ENCODE measurements at regions not wholly inside any gene's neighbourhood (a gene's known extent, or its start where the extent isn't known, plus 50 kb on each side); places are given as distances from the start of the nearest gene placed in this dataset.

DNA sequence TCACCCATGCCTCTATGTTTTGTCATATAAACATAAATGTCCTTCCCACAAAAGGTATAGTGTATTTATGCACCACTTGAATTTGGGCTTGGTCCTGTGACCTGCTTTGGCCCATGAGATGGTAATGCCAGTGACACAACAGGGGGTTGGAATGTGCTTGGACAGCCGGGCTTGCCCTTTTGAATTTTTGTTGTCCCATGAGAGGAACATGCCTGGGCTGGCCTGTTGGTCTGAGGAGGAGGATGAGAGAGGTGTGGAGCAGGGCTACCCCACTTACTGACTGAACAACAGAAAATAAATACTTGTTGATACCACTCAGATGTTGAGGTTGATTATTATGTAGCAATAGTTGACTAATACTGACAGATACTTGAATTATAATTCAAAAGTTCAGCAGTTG lies 63.2 kb upstream of the TCF4 start:
- no peaks in the 10 kb centered on the region for H3K9me3 ChIP-seq (ENCODE audit: insufficient read depth, low read length)
- no peaks in the 10 kb centered on the region for H3K9me2 ChIP-seq (replicated peaks; ENCODE audit: insufficient read depth, low read length)

DNA sequence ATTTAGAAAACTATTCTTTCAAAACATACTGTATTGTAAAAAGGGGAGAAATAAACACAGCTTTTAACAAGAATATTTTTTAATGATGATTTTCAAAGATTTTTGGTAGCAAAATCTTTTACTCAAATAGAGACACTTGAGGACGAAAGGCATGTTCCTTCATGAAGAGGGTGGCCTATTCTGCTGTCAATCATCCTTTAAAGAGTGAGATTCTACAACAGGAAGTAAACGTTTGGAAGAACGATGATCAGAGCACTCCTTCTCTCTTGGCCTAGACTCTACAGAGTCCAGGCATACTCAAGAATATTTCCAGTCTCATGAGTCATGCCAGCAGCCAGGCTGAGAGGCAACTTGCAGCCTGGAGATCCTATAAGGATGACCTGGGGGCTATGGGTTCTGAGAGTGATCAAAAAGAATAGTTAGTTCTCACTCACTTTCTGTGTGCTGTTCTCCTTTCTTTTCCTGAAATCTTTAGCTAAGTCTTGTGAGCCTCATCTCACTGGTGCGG lies 62.4 kb upstream of the TCF4 start:
- H4K20me1 ChIP-seq (ENCODE audit: low read depth, low read length): no peaks in the 10 kb centered on the region
- no peaks in the 10 kb centered on the region for H3K9me2 ChIP-seq (replicated peaks; ENCODE audit: insufficient read depth, low read length)
- no peak overlapping the region for H2AFZ ChIP-seq (ENCODE audit: low read depth, low read length, severe bottlenecking)
- no peaks in the 10 kb centered on the region for H3K36me3 ChIP-seq (ENCODE audit: low read length)
- no peak for TF ChIP-seq EZH2phosphoT487 (conservative IDR thresholded peaks at IDR 0.05; ENCODE audit: low read length)
- TF ChIP-seq, protein P1, sequence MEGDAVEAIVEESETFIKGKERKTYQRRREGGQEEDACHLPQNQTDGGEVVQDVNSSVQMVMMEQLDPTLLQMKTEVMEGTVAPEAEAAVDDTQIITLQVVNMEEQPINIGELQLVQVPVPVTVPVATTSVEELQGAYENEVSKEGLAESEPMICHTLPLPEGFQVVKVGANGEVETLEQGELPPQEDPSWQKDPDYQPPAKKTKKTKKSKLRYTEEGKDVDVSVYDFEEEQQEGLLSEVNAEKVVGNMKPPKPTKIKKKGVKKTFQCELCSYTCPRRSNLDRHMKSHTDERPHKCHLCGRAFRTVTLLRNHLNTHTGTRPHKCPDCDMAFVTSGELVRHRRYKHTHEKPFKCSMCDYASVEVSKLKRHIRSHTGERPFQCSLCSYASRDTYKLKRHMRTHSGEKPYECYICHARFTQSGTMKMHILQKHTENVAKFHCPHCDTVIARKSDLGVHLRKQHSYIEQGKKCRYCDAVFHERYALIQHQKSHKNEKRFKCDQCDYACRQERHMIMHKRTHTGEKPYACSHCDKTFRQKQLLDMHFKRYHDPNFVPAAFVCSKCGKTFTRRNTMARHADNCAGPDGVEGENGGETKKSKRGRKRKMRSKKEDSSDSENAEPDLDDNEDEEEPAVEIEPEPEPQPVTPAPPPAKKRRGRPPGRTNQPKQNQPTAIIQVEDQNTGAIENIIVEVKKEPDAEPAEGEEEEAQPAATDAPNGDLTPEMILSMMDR (IDR thresholded peaks at IDR 0.05; ENCODE audit: insufficient read depth, low read length, poor library complexity, severe bottlenecking): no peak
- no peaks in the 10 kb centered on the region for H3K27me3 ChIP-seq (ENCODE audit: low read length)
- H3K9ac ChIP-seq (ENCODE audit: low read length): no peak overlapping the region
- no peaks in the 10 kb centered on the region for H3K79me2 ChIP-seq (ENCODE audit: insufficient read depth, low read length)
- H3K9me3 ChIP-seq (ENCODE audit: insufficient read depth, low read length): no peaks in the 10 kb centered on the region
- no peak overlapping the region for H3K27ac ChIP-seq (ENCODE audit: low read depth, low read length)
- H3K4me2 ChIP-seq (ENCODE audit: low read depth, low read length, poor library complexity, severe bottlenecking): no peak overlapping the region
- H3K4me3 ChIP-seq (ENCODE audit: insufficient read depth, low read length, poor library complexity, severe bottlenecking): no peak overlapping the region
- no peaks in the 10 kb centered on the region for H3F3A ChIP-seq (ENCODE audit: insufficient read depth)

More for the DNA sequence above, 63.2 kb upstream of the TCF4 start:
- Histone ChIP-seq H3K9ac (ENCODE audit: low read length) (no peak overlapping the region), H3F3A (ENCODE audit: insufficient read depth) (no peaks in the 10 kb centered on the region), H3K27me3 (ENCODE audit: low read length) (no peaks in the 10 kb centered on the region), H3K4me3 (ENCODE audit: insufficient read depth, low read length, poor library complexity, severe bottlenecking) (no peak overlapping the region), H3K4me2 (ENCODE audit: low read depth, low read length, poor library complexity, severe bottlenecking) (no peak overlapping the region), H2AFZ (ENCODE audit: low read depth, low read length, severe bottlenecking) (no peak overlapping the region), H3K79me2 (ENCODE audit: insufficient read depth, low read length) (no peaks in the 10 kb centered on the region), H3K36me3 (ENCODE audit: low read length) (no peaks in the 10 kb centered on the region), H3K27ac (ENCODE audit: low read depth, low read length) (no peak overlapping the region), H4K20me1 (ENCODE audit: low read depth, low read length) (no peaks in the 10 kb centered on the region)
- TF ChIP-seq, protein P1 (IDR thresholded peaks at IDR 0.05; ENCODE audit: insufficient read depth, low read length, poor library complexity, severe bottlenecking): no peak
- no peak for TF ChIP-seq EZH2phosphoT487 (conservative IDR thresholded peaks at IDR 0.05; ENCODE audit: low read length)

DNA sequence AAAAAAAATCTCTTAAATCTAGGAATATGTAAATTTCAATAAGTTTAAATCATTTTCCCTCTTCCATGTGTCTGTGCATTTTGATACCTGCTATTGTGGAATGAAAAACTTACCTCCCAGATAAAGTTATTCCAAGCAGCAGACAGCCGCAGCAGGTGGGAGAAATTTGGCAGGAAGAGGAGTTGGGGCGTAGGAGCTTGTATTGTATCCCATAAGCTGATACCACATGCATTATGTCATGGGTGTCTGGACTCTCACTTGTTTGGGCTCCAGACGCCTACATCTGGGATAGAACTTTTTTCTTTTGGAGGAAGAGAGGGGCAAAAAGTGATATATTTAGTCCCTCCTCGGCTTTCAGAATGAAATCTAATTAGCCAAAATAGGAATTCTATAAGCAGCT lies 59.3 kb upstream of the TCF4 start:
- TF ChIP-seq, protein P1 (IDR thresholded peaks at IDR 0.05; ENCODE audit: insufficient read depth, low read length, poor library complexity, severe bottlenecking): no peak
- no peak for TF ChIP-seq EZH2phosphoT487 (conservative IDR thresholded peaks at IDR 0.05; ENCODE audit: low read length)
- H3K4me2 ChIP-seq (ENCODE audit: low read depth, low read length, poor library complexity, severe bottlenecking): no peak overlapping the region
- no peak overlapping the region for H3K9ac ChIP-seq (ENCODE audit: low read length)
- peaks cover 4% of the 10 kb centered on the region; the same call in 1 of the 2 replicates for H3K27me3 ChIP-seq (ENCODE audit: low read length)
- no peaks in the 10 kb centered on the region for H4K20me1 ChIP-seq (ENCODE audit: low read depth, low read length)
- no peaks in the 10 kb centered on the region for H3K79me2 ChIP-seq (ENCODE audit: insufficient read depth, low read length)
- H3F3A ChIP-seq (ENCODE audit: insufficient read depth): no peaks in the 10 kb centered on the region
- H3K4me3 ChIP-seq (ENCODE audit: insufficient read depth, low read length, poor library complexity, severe bottlenecking): no peak overlapping the region
- no peaks in the 10 kb centered on the region for H3K36me3 ChIP-seq (ENCODE audit: low read length)
- no peaks in the 10 kb centered on the region for H3K9me3 ChIP-seq (ENCODE audit: insufficient read depth, low read length)
- H3K27ac ChIP-seq (ENCODE audit: low read depth, low read length): no peak overlapping the region
- no peak overlapping the region for H2AFZ ChIP-seq (ENCODE audit: low read depth, low read length, severe bottlenecking)
- no peaks in the 10 kb centered on the region for H3K9me2 ChIP-seq (replicated peaks; ENCODE audit: insufficient read depth, low read length)

Data from SU-DHL-6 (cell line).